PFSK-1 (cell line): ENCODE measurements at regions not wholly inside any gene's neighbourhood (a gene's known extent, or its start where the extent isn't known, plus 50 kb on each side); places are given as distances from the start of the nearest gene placed in this dataset.

ENCODE experiments used
- FOXP2 ChIP-seq: optimal IDR thresholded peaks from 2 replicates; pipeline ENCODE3; 2011; ENCODE audit warnings: borderline replicate concordance, control low read depth, inconsistent platforms; ENCODE audit not compliant: insufficient read depth; ENCODE audit errors: extremely low read length, extremely low read depth
- POLR2AphosphoS5 ChIP-seq: IDR thresholded peaks from 2 replicates; pipeline ENCODE4 v1.6.1; 2012; ENCODE audit warnings: low read depth, mild to moderate bottlenecking, control low read depth, low read length, moderate library complexity
- SIN3A ChIP-seq: IDR thresholded peaks from 2 replicates; pipeline ENCODE4 v1.6.1; 2012; ENCODE audit warnings: mild to moderate bottlenecking, low read length, moderate library complexity, borderline replicate concordance; ENCODE audit not compliant: insufficient read depth
- TAF1 ChIP-seq: IDR thresholded peaks from 2 replicates; pipeline ENCODE4 v1.6.1; 2012; ENCODE audit warnings: low read length, control low read depth, borderline replicate concordance; ENCODE audit not compliant: insufficient read depth
- TF ChIP-seq, protein P1 (sequence below), 2 experiments: IDR thresholded peaks; 2 replicates each; pipeline versions ENCODE4 v1.6.1 to v1.8.0; 2011 to 2012; ENCODE audit warnings: low read depth in 2 of 2, low read length in 2 of 2, control low read depth in 1 of 2, inconsistent platforms in 1 of 2, mild to moderate bottlenecking in 1 of 2, moderate library complexity in 1 of 2; ENCODE audit not compliant: insufficient read depth in 1 of 2

DNA sequence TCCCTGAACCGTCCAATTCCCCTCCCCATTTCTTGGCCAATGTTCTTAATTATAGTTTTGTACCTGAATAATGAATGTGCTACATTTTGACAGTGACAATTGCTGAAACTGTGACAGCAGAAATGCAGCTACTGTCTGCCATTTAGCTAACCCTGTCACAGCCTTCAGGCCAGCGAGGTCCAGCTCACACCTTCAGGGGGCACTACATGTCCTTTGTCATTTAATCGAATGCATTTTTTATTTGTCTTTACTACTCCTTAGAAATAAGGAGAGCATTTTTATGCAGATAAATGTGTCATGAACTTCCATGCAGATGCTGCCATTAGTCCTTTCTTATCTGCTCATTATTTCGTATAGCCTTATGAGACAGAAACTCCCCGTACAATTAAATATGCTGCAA, 159.9 kb downstream of the MZT1 start:
- TF ChIP-seq SIN3A (no peak), FOXP2 (no peak), POLR2AphosphoS5 (no peak), TAF1 (no peak)
- TF ChIP-seq, protein P1, sequence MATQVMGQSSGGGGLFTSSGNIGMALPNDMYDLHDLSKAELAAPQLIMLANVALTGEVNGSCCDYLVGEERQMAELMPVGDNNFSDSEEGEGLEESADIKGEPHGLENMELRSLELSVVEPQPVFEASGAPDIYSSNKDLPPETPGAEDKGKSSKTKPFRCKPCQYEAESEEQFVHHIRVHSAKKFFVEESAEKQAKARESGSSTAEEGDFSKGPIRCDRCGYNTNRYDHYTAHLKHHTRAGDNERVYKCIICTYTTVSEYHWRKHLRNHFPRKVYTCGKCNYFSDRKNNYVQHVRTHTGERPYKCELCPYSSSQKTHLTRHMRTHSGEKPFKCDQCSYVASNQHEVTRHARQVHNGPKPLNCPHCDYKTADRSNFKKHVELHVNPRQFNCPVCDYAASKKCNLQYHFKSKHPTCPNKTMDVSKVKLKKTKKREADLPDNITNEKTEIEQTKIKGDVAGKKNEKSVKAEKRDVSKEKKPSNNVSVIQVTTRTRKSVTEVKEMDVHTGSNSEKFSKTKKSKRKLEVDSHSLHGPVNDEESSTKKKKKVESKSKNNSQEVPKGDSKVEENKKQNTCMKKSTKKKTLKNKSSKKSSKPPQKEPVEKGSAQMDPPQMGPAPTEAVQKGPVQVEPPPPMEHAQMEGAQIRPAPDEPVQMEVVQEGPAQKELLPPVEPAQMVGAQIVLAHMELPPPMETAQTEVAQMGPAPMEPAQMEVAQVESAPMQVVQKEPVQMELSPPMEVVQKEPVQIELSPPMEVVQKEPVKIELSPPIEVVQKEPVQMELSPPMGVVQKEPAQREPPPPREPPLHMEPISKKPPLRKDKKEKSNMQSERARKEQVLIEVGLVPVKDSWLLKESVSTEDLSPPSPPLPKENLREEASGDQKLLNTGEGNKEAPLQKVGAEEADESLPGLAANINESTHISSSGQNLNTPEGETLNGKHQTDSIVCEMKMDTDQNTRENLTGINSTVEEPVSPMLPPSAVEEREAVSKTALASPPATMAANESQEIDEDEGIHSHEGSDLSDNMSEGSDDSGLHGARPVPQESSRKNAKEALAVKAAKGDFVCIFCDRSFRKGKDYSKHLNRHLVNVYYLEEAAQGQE (IDR thresholded peaks at IDR 0.05; ENCODE audit: insufficient read depth in 1 of 2, low read depth in 2 of 2, low read length in 2 of 2): no peak

DNA sequence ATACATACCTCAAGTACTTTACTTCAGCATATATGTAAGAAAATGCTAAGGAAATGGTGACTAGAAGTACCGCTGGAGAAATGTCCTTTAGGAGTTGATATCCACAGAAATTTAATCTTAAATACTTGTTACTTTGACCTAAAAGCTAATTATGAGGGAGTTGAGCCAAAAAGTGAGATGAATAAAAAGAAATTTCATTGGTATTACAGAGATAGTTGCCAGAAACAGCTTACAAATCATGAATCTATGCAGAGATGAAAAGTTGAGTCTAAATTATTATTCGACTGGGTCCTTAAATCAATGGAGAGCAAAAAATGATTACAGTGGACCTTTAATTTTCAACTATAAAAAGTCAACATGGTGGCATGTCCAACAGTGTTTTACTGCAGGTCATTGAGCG, 160.9 kb downstream of the MZT1 start:
- TF ChIP-seq POLR2AphosphoS5: no peak
- TF ChIP-seq, protein P1 (IDR thresholded peaks at IDR 0.05; ENCODE audit: insufficient read depth in 1 of 2, low read depth in 2 of 2, low read length in 2 of 2): no peak
- TF ChIP-seq SIN3A: no peak

DNA sequence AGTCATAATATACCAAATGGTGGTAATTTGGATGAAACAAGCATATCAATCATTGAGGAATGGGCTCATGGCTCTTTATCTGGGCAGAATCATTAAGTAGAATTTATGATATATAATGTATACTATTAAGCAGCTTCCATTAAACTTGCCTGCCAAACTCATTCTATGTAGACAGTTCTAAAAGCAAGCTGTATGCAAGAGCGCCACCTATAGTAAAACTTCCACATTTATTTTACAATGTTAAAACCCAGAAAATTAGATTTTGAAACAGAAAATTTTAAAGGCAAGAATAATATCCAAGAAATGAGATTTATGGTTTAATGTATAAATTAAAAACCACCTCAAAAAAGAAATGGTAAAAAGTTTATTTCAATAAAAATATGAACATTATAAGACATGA, 161.5 kb downstream of the MZT1 start:
- TF ChIP-seq, protein P1 (IDR thresholded peaks at IDR 0.05; ENCODE audit: insufficient read depth in 1 of 2, low read depth in 2 of 2, low read length in 2 of 2): no peak
- TF ChIP-seq SIN3A: no peak
- no peak for TF ChIP-seq POLR2AphosphoS5
- no peak for TF ChIP-seq FOXP2
- TF ChIP-seq TAF1: no peak

DNA sequence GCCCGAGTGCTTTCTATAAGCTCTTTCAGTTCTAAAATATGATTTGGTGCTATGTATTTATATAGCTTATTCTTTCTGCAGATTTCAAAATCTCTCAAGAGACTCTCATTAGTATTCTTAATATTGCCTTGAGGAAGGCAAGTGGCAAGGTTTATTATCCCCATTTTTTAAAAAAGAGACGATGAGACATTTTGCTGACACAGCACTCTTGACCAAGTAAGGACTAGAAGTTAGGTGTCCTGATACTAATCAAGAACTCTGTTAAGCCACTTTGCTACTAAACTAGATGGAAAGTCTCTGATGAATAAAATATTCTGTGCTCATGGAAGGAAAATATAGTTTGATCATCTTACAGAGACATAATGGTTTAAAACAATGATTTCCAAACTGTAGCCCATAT, 164.7 kb downstream of the MZT1 start:
- no peak for TF ChIP-seq POLR2AphosphoS5
- TF ChIP-seq, protein P1 (IDR thresholded peaks at IDR 0.05; ENCODE audit: insufficient read depth in 1 of 2, low read depth in 2 of 2, low read length in 2 of 2): no peak

DNA sequence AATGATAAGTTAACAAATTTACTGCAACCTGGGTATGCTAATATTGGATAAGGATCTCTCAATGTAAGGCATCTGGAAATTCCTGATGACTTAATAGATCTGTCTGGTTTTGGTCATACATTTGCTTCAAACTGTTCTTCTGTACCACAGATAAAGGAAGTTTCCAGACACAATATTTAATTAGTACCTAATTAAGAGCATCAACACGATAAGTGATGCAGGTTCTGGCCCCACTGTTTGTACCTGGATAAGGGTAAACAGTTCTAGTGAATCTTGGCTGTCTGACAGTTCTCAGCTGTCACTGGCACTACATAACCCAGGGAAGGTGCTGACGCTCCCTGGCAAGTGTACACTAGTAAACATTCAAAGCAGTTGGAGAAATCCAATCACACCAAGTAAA, 165.6 kb downstream of the MZT1 start:
- TF ChIP-seq POLR2AphosphoS5 (no peak), TAF1 (no peak), FOXP2 (no peak), SIN3A (no peak)
- TF ChIP-seq, protein P1 (IDR thresholded peaks at IDR 0.05; ENCODE audit: insufficient read depth in 1 of 2, low read depth in 2 of 2, low read length in 2 of 2): no peak
